GM19467 (cell line): ENCODE measurements at regions not wholly inside any gene's neighbourhood (a gene's known extent, or its start where the extent isn't known, plus 50 kb on each side); places are given as distances from the start of the nearest gene placed in this dataset.

ENCODE experiments used
- ATAC-seq: cut with Tn5 transposase; IDR thresholded peaks from one replicate; pipeline ENCODE4 v1.9.1; 2021; ENCODE audit warnings: mild to moderate bottlenecking, moderate library complexity; ENCODE audit not compliant: unreplicated experiment

DNA sequence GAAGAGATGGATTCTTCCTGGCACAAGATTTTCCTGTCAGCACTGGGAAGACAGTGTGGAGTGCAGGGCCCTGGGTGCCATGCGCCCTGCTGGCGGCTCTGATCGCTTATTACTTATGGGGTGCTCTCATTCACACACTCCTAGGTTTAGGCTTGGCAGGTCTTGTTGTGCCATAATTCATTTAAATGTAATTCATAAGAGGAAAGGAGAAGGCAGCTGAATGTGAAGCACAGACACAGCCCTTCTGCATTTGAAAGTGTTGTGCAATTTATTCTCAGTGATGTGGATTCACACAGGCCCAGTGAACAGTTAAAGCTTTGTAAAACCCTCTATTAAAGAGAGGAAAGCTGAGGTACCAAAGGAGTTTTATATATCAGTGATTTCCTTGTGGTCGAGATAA, 249.7 kb downstream of the C4orf33 start:
- no peak for ATAC-seq

DNA sequence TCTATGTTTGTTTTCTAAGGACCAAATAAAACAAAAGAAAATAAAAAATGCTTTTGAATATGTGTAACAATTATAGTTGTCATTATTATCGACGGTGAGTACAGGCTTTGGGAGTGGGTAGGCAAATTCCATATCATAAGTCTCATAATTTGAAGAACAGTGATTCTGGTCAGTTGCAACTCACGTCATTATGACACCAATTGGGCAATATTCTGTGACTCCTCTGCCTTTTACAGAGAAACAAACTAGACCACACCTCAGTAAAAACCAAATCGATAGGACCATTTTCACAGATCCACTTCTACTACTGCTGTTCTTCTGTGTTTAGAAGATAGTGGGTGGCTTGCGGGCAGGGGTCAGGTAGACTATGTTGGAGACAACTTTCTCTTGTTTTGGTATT, 250.1 kb downstream of the C4orf33 start:
- no peak for ATAC-seq

DNA sequence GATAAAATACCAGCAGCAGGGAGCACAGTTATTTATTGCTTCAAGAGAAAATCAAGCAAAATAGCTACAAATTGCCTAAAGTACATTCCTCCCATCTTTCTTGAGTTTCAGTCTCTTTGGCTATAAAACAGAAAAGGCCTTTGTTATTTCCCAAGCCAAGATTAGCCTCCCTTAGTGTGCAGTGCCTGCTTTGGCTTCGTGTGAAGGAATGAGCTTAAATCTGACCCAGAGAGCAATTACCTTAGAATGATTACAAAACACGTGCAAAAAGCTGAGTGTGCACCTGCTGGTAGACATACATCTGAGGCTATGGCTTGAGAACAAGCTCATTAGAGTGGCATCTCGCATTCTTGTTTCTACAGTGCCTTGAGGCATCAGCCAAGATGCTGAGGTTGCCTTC, 250.8 kb downstream of the C4orf33 start:
- no peak for ATAC-seq

GRCh38 chr4:129350834-129351721, 255.1 kb downstream of the C4orf33 start:
- no peak for ATAC-seq

- no peak for ATAC-seq
Measured at GRCh38 chr4:129352480-129352879, 256.5 kb downstream of the C4orf33 start.

DNA sequence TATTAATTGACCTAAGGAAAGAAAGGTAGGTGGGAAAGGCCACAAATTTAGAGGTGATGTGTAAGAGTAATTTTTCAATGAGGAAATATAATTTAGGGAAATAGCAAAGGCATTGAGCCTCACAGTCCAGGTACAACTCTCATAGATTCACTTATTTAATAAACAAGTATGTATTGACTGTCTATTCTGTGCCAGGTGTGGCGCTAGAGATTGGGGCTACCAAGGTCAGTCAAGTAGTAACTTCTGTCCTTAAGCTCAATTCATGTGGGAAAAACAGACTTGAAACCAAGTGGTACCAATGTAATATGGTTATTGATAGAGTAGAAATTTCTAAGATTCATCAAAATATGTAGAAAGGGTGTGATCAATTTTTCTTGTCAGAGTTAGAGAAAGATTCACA, 257.5 kb downstream of the C4orf33 start:
- ATAC-seq, result no peak

- no peak for ATAC-seq
Measured at GRCh38 chr4:129355031-129355430, 259.1 kb downstream of the C4orf33 start.

- ATAC-seq, result no peak
Measured at GRCh38 chr4:129355516-129355915, 259.6 kb downstream of the C4orf33 start.

DNA sequence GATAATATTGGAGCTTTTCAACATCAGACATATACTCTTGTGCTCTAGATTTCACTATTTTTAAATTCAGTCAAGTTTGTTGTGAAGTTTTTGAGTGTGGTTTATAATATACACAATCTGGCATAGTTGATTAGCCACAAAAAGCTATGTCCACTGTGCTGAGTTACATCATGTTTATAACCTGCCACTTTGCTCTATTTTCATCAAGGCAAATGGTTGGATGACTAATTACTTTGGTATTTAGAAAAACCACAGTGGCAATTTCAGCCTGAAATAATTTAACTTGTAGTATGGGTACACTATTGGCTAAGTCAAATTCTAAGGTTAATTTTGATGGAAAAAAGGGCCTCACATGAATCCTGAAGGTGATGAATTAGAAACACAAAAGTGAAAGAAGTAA, 262.6 kb downstream of the C4orf33 start:
- ATAC-seq, result no peak

- no peak for ATAC-seq
Measured at GRCh38 chr4:129359461-129359860, 263.5 kb downstream of the C4orf33 start.

DNA sequence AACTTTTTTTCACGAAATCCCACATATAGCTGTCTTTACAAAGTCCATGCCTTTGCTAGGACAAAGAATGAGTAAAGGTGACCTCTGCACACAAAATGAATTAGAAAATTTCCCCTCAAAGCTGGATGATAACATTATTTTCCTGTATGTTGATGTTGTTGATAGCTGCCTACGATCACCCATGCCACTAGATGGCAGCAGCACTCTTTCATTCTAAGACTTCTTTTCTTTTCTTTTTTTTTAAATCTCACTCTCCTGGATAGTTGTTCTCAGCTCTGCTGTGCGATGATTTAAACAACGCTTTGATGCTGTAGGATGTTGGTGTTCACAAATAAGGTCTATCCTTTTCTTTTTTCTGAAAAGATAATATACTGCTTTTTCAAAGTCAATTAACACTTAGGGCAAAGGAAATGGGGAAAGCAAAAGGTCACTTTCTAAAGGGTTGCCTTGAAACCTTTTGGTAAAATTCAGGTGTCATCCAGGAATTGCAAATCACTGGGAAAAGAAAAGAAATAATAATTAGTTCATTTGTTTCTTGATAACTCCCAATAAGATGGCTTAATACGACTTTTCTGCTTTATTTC, 266.8 kb downstream of the C4orf33 start:
- ATAC-seq, result no peak

- no peak for ATAC-seq
Measured at GRCh38 chr4:129364747-129365452, 268.9 kb downstream of the C4orf33 start.

GRCh38 chr4:129369361-129370010, 273.5 kb downstream of the C4orf33 start:
- ATAC-seq, result no peak

GRCh38 chr4:129371065-129371464, 275.1 kb downstream of the C4orf33 start:
- no peak for ATAC-seq

GRCh38 chr4:129371926-129372325, 276.0 kb downstream of the C4orf33 start:
- no peak for ATAC-seq

- ATAC-seq, result no peak
Measured at GRCh38 chr4:129377131-129377845, 281.3 kb downstream of the C4orf33 start.

DNA sequence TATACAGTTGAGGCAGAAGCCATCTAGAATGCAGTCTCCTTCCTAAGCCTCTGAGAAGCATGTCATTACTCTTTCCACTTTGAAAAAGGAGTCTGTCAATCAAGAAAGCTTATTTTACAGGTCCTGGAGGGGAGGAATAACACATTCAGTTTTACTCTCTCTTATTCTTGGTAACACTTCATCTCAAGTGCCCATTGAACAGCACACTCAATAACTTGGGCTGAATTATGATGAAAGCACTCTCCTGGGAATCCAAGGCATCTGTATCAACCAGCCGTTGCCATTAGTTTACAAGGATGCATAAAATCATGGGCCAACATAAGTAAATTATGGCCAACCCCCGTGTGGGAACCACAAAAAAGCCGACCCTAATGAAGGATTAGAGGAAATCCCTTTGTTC, 282.4 kb downstream of the C4orf33 start:
- no peak for ATAC-seq

GRCh38 chr4:129379429-129379828, 283.5 kb downstream of the C4orf33 start:
- ATAC-seq, result no peak

DNA sequence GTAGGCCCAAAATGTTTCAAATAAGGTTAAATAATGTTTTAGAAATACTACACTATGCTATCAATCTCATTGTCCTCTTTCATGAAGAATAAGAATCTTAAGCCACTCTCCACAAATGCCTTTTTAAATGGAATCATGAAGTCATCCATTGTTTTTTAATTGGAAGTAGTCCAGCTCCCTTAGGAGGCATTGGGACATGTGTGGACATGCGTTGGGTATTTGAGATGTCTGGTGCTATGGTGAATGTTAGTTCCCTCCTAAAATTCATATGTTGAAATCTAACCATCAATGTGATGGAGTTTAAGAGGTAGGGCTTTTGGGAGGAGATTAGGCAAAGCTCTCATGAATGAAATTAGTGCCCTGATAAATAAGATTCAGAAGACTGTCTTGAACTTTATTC, 289.0 kb downstream of the C4orf33 start:
- ATAC-seq, result no peak

- no peak for ATAC-seq
Measured at GRCh38 chr4:129387666-129388065, 291.7 kb downstream of the C4orf33 start.

DNA sequence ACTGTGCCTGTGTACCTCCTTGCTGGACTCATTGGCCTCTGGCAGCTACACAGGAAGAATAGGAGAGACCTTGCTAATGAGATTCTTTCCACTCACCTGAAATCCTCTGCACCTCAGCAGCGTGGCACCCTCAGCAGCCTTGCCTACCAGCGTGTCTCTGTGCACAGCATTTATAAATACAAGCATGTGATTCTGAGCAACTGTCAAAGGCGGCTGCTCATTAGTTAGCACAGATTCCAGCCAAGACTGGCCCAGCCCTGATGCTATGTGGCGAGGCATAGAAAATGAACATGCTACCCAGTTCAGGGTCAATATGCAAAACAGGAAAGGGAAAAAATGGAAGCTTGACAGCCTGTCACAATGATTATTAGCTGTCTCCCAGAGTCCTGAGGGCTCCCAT, 298.0 kb downstream of the C4orf33 start:
- no peak for ATAC-seq
